Osteoblast (primary cell): ENCODE measurements at regions not wholly inside any gene's neighbourhood (a gene's known extent, or its start where the extent isn't known, plus 50 kb on each side); places are given as distances from the start of the nearest gene placed in this dataset.
A peak's percentile ranks its signal among the peaks of the same experiment; 100 is the strongest.

Experiments
- DNase-seq: peaks from one replicate; pipeline ENCODE4 v3.0.0; 2011; ENCODE audit warnings: low spot score, mixed read lengths; ENCODE audit not compliant: insufficient read length; ENCODE audit errors: missing footprints
- H2AFZ ChIP-seq: 2 replicates; pipeline ENCODE4 v1.6.0; 2011; ENCODE audit warnings: mild to moderate bottlenecking, low read length
- H3K27ac ChIP-seq: 2 replicates; pipeline ENCODE4 v1.5.1; 2011; ENCODE audit warnings: mild to moderate bottlenecking, low read depth, low read length, moderate library complexity
- H3K27me3 ChIP-seq: 2 replicates; pipeline ENCODE4 v1.6.0; 2012; ENCODE audit warnings: mild to moderate bottlenecking, control low read depth, inconsistent platforms, low read length, moderate library complexity; ENCODE audit not compliant: insufficient read depth
- H3K36me3 ChIP-seq: 2 replicates; pipeline ENCODE4 v1.5.1; 2011; ENCODE audit warnings: mild to moderate bottlenecking, low read length, control low read depth, moderate library complexity; ENCODE audit not compliant: insufficient read depth
- H3K4me1 ChIP-seq: 2 replicates; pipeline ENCODE4 v1.5.1; 2011; ENCODE audit warnings: mild to moderate bottlenecking, low read length, control low read depth, moderate library complexity; ENCODE audit not compliant: insufficient read depth
- H3K4me2 ChIP-seq: 2 replicates; pipeline ENCODE4 v1.6.0; 2011; ENCODE audit warnings: mild to moderate bottlenecking, low read length; ENCODE audit not compliant: insufficient read depth
- H3K4me3 ChIP-seq: fragments of 200-600 bp; sonication (generic); 3 replicates; pipeline ENCODE4 v1.5.1; 2012; ENCODE audit warnings: mild to moderate bottlenecking, low read length, inconsistent platforms; ENCODE audit not compliant: insufficient read depth
- H3K79me2 ChIP-seq: 2 replicates; pipeline ENCODE4 v1.6.0; 2012; ENCODE audit warnings: mild to moderate bottlenecking, low read length, control low read depth, inconsistent platforms; ENCODE audit not compliant: insufficient read depth
- H3K9me3 ChIP-seq: 2 replicates; pipeline ENCODE4 v1.5.1; 2011; ENCODE audit warnings: low read depth, low read length, control low read depth
- H4K20me1 ChIP-seq: 2 replicates; pipeline ENCODE4 v1.6.0; 2012; ENCODE audit warnings: mild to moderate bottlenecking, low read length, control low read depth; ENCODE audit not compliant: insufficient read depth
- CTCF ChIP-seq: IDR thresholded peaks from 2 replicates; pipeline ENCODE4 v1.5.1; 2011; ENCODE audit warnings: mild to moderate bottlenecking, low read depth, low read length, moderate library complexity; ENCODE audit errors: extremely low read depth

- Histone ChIP-seq H3K4me3 (no peak overlapping the region), H3K36me3 (no peaks in the 10 kb centered on the region), H3K9me3 (no peaks in the 10 kb centered on the region), H3K79me2 (no peaks in the 10 kb centered on the region), H3K27ac (no peak overlapping the region), H2AFZ (no peak overlapping the region), H4K20me1 (no peaks in the 10 kb centered on the region), H3K4me2 (no peak overlapping the region), H3K27me3 (no peaks in the 10 kb centered on the region), H3K4me1 (no peaks in the 10 kb centered on the region)
- no peak for DNase-seq
- no peak for TF ChIP-seq CTCF
Observed at GRCh38 chr10:44023517-44023916, 361.4 kb downstream of the CXCL12 start.

GRCh38 chr10:44022203-44022602, 362.7 kb downstream of the CXCL12 start:
- no peaks in the 10 kb centered on the region for H4K20me1 ChIP-seq
- no peak overlapping the region for H3K27ac ChIP-seq
- no peaks in the 10 kb centered on the region for H3K79me2 ChIP-seq
- H3K36me3 ChIP-seq: no peaks in the 10 kb centered on the region
- no peak for TF ChIP-seq CTCF
- no peak overlapping the region for H3K4me2 ChIP-seq
- H3K4me3 ChIP-seq: no peak overlapping the region
- peaks cover 7% of the 10 kb centered on the region for H3K4me1 ChIP-seq
- H3K27me3 ChIP-seq: no peaks in the 10 kb centered on the region
- H3K9me3 ChIP-seq: no peaks in the 10 kb centered on the region
- no peak for DNase-seq
- H2AFZ ChIP-seq: no peak overlapping the region

GRCh38 chr10:44020322-44021111, 364.4 kb downstream of the CXCL12 start:
- Histone ChIP-seq H3K27me3 (no peaks in the 10 kb centered on the region), H2AFZ (no peak overlapping the region), H3K27ac (no peak overlapping the region), H4K20me1 (no peaks in the 10 kb centered on the region), H3K4me2 (no peak overlapping the region), H3K4me1 (peaks cover 13% of the 10 kb centered on the region), H3K9me3 (no peaks in the 10 kb centered on the region), H3K4me3 (no peak overlapping the region), H3K36me3 (no peaks in the 10 kb centered on the region), H3K79me2 (no peaks in the 10 kb centered on the region)
- no peak for TF ChIP-seq CTCF
- no peak for DNase-seq

DNA sequence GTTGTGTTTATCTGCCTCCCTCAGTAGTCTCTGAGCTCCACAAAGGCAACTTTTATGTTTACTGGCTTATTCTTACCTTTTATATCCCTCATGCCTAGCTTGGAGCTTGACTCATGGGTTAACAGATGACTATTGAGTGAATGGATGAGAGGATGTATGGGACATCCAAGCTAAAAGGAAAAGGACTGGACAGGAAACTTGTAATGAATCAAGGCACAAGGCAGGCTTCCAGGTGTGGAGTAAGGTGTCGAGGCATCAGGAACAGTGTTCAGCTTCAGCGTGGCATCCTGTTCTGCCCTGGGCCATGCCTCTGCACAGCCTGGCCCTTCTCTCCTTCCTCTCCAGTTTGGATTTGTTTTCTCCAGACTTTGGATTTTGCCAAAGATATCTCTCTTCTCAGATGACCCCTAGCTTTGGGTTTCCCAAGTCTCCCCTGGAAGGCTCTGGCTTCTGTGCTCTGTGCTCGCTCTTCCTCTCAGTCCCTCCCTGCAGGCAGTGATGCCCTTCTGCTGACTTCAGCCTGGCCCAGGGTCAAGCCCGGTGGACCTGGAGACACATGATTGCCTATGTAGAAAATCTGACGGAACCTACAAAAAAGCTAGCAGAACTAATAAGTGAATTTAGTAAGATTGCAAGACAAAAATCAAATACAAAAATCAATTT, 367.3 kb downstream of the CXCL12 start:
- Histone ChIP-seq H3K27me3 (no peaks in the 10 kb centered on the region), H3K79me2 (no peaks in the 10 kb centered on the region), H3K4me3 (no peak overlapping the region), H3K36me3 (no peaks in the 10 kb centered on the region), H4K20me1 (no peaks in the 10 kb centered on the region), H3K27ac (no peak overlapping the region), H3K4me2 (peak overlapping the region; percentile 14), H3K9me3 (no peaks in the 10 kb centered on the region), H2AFZ (no peak overlapping the region), H3K4me1 (peaks cover 13% of the 10 kb centered on the region)
- TF ChIP-seq CTCF: no peak
- DNase-seq: no peak
